Breast epithelium (tissue), 3 donors: ENCODE measurements at regions not wholly inside any gene's neighbourhood (a gene's known extent, or its start where the extent isn't known, plus 50 kb on each side); places are given as distances from the start of the nearest gene placed in this dataset.

Source experiments
- CTCF ChIP-seq, 3 donors: fragments of 450-650 bp; IDR thresholded peaks; one replicate each; pipeline ENCODE4 v1.5.1; 2016 to 2017; ENCODE audit warnings: antibody characterized with exemption in 3 of 3, mild to moderate bottlenecking in 3 of 3, moderate library complexity in 3 of 3
- POLR2A ChIP-seq: fragments of 450-650 bp; IDR thresholded peaks from one replicate; pipeline ENCODE4 v1.6.1; 2016; ENCODE audit warnings: antibody characterized with exemption, mild to moderate bottlenecking, moderate library complexity
- POLR2AphosphoS5 ChIP-seq, 3 donors: sonication (generic); formaldehyde crosslinking; IDR thresholded peaks; one replicate each; pipeline ENCODE4 v1.6.1; 2017; ENCODE audit warnings: antibody characterized with exemption in 3 of 3

DNA sequence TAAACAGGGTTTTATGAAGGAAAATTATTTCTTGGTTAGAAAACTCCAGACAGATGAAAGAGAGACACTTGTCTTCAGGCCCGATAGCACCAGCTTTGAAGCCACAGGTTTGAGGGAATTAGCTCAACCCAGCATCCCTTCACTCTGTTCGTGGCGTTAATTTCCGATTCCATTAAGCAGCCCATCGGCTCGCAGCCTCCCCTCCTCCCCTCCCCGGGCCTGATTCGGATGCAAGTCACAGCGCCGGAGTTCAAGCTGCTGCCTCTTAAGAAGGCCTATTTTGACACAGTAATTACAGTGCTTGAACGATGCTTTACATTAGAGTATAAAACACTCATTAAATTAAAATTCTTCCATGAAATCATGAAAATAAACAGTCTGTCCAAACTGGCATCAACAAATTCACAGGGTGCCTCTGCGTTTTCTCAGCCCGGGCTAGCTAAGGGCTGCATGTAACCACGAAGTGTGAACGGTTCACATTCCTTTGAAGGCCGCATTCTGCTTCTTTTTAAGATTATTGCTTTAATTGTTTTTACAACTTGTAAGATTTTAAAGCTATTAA is 145.8 kb downstream of the DICER1 start:
- no peak for TF ChIP-seq CTCF (IDR thresholded peaks at IDR 0.05)
- TF ChIP-seq POLR2A = no peak
- TF ChIP-seq POLR2AphosphoS5 (IDR thresholded peaks at IDR 0.05) = no peak
